Brain microvascular endothelial cell (primary cell): ENCODE measurements at regions not wholly inside any gene's neighbourhood (a gene's known extent, or its start where the extent isn't known, plus 50 kb on each side); places are given as distances from the start of the nearest gene placed in this dataset.

Source experiments
- DNase-seq: peaks from one replicate; pipeline ENCODE4 v3.0.0-alpha.2; 2020
- H3K27ac ChIP-seq: fragments of 250-450 bp; sonication (Bioruptor Pico); 2 replicates; pipeline ENCODE4 v1.5.1; 2020; ENCODE audit warnings: mild to moderate bottlenecking, moderate library complexity
- H3K27me3 ChIP-seq: fragments of 250-450 bp; sonication (Bioruptor Pico); replicated peaks from 2 replicates; pipeline ENCODE4 v1.5.1; 2020; ENCODE audit warnings: mild to moderate bottlenecking
- H3K36me3 ChIP-seq: fragments of 250-450 bp; sonication (Bioruptor Pico); replicated peaks from 2 replicates; pipeline ENCODE4 v1.5.1; 2020; ENCODE audit warnings: mild to moderate bottlenecking
- H3K4me3 ChIP-seq: 2 replicates; pipeline ENCODE4 v1.5.1; 2011; ENCODE audit warnings: low read depth, mild to moderate bottlenecking, control low read depth, low read length, moderate library complexity
- in situ Hi-C: cut with HindIII; loops from 2 replicates; pipeline ENCODE4 v1.10.0; 2017; ENCODE audit warnings: low sequenced_read_pairs, low pct_ligation_motif_present
- TF ChIP-seq, protein P1 (sequence below): IDR thresholded peaks from 2 replicates; pipeline ENCODE4 v1.5.1; 2011; ENCODE audit warnings: low read depth, mild to moderate bottlenecking, moderate library complexity, low read length, control low read depth, inconsistent platforms; ENCODE audit errors: missing control alignments

DNA sequence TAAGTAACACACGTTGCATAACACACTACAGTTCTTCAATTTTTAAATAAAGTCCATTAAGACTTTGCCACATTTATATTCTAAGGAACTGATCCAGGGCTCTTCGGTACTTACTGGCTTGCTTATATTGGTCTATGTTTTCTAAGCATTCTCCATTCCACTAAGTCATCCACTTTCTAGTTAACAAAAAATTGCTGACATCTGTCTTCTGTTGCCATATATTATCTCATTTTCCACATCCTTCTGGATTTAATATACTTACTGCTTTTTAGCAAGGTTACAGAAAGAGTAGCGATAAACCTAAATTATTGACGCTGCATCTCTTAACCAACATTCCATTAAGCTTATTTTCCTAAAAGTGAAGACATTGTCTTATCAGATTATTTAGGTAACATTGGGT lies 238.4 kb upstream of the LRIG3 start:
- TF ChIP-seq, protein P1, sequence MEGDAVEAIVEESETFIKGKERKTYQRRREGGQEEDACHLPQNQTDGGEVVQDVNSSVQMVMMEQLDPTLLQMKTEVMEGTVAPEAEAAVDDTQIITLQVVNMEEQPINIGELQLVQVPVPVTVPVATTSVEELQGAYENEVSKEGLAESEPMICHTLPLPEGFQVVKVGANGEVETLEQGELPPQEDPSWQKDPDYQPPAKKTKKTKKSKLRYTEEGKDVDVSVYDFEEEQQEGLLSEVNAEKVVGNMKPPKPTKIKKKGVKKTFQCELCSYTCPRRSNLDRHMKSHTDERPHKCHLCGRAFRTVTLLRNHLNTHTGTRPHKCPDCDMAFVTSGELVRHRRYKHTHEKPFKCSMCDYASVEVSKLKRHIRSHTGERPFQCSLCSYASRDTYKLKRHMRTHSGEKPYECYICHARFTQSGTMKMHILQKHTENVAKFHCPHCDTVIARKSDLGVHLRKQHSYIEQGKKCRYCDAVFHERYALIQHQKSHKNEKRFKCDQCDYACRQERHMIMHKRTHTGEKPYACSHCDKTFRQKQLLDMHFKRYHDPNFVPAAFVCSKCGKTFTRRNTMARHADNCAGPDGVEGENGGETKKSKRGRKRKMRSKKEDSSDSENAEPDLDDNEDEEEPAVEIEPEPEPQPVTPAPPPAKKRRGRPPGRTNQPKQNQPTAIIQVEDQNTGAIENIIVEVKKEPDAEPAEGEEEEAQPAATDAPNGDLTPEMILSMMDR, result no peak

DNA sequence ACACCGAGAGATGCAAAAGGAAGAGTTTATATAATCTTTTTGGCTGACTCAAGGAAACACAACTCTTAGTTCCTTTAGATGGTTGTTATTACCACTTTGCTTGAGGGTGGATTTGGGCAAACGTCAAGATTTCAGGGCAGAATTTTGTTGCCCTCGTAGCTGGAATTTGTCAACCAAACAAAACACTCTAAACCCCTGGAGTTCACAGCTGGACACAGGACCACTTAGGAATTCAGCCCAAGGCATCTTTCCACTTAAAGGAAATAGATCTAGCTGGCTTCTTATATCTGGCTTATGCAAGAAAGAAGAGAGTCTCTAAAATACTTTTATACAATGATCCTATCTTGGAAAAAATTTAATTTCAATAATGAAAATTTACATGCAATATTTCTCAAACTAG lies 237.8 kb upstream of the LRIG3 start:
- in situ Hi-C loops, result no loop called here

More for the DNA sequence above, 238.4 kb upstream of the LRIG3 start:
- Histone ChIP-seq H3K36me3 (no peaks in the 10 kb centered on the region), H3K4me3 (no peak overlapping the region), H3K27me3 (no peaks in the 10 kb centered on the region), H3K27ac (no peak overlapping the region)
- no peak for DNase-seq
- in situ Hi-C loops, result no loop called here

DNA sequence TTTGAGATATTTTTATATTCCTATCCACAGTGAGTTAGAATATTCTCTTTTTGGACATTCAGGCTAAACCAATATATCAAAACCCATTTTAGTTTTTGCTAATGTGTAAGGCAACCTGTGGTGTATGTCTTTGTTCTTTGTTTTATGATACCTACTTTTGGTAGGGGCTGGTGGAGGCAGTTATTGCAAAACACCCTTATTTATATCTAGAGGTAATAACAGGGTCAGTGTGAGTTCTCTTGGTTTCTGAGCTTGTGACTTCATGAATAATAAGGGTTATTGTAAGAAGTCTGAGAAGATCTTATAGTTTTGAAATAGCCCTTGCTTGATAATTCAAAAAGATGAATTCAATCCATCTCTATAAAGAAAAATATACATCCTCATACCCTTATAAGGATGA lies 235.1 kb upstream of the LRIG3 start:
- in situ Hi-C loops, result no loop called here
- H3K36me3 ChIP-seq, result no peaks in the 10 kb centered on the region
- TF ChIP-seq, protein P1, result no peak
- H3K27me3 ChIP-seq, result no peaks in the 10 kb centered on the region
- no peak overlapping the region for H3K4me3 ChIP-seq
- no peak overlapping the region for H3K27ac ChIP-seq
- no peak for DNase-seq

More for the DNA sequence above, 237.8 kb upstream of the LRIG3 start:
- H3K36me3 ChIP-seq, result no peaks in the 10 kb centered on the region
- TF ChIP-seq, protein P1, result no peak
- DNase-seq, result no peak
- H3K4me3 ChIP-seq, result no peak overlapping the region
- no peaks in the 10 kb centered on the region for H3K27me3 ChIP-seq
- H3K27ac ChIP-seq, result no peak overlapping the region

DNA sequence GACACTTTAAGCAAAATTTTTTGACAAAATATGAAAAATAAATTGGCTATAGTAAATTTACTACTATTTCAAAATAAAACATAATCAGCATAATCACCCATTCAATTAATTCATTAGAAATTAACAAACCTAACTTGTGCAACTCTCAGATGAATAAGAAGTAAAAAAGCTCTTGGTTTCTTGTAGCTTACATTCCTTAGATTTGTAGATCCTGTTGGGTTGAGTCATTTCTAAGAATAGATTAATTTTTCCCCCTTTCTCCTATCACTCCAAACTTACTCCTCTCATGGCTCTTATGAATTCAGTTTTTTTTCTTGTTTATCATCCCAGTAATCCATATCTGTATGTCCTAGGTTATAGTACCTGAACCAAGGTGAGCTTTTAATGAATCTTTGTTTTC lies 230.9 kb upstream of the LRIG3 start:
- H3K27ac ChIP-seq, result no peak overlapping the region
- no peaks in the 10 kb centered on the region for H3K36me3 ChIP-seq
- no peak for DNase-seq
- H3K4me3 ChIP-seq, result no peak overlapping the region
- in situ Hi-C loops, result no loop called here
- no peaks in the 10 kb centered on the region for H3K27me3 ChIP-seq
- TF ChIP-seq, protein P1, result no peak

DNA sequence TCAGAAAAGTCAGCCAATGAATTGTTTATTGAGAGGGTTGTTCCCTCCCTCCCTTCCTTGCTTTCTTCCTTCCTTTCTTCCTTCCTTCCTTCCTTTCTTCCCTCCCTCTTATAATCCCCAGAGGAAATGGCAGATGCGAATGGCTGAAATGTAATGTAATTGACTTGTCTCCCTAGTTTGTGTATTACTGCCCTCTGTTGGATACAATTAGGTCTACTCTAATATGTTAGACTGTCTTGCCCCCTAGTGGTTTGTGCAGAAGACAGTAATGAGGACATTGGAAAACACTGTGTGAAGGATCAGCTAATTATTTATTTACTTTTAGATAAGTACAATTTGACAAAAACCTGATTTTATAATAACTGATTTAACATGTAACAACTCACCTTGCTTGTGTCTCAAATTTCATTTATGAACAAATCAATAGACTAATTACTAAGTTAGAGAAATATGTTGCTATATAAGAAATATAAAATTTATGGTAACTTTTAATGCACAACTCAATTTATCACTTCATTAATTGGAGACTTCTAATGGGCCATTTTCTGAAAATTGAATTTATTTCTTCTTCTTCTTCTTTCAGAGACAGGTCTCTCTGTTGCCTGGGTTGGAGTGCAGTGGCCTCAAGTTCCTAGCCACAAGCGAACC lies 229.8 kb upstream of the LRIG3 start:
- H3K4me3 ChIP-seq, result no peak overlapping the region
- TF ChIP-seq, protein P1, result peak; percentile 81
- no peaks in the 10 kb centered on the region for H3K27me3 ChIP-seq
- in situ Hi-C loops, result no loop called here
- no peak for DNase-seq
- no peak overlapping the region for H3K27ac ChIP-seq
- no peaks in the 10 kb centered on the region for H3K36me3 ChIP-seq

DNA sequence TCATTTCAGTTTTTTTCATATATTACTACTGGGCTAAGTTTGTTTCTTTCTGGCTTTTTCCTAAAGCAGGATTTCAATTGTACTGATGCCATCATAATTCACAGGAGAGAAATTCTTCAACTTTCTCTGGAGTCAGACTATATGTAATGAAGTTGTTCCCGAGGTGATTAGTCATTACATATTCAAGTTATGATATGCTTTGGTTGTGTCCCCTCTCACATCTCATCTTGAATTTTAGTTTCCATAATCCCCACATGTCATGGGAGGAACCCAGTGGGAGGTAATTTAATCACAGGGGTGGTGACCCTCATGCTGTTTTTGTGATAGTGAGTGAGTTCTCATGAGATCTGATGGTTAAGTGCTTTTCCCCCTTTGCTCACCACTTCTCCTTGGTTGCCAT lies 227.5 kb upstream of the LRIG3 start:
- Histone ChIP-seq H3K27ac (no peak overlapping the region), H3K36me3 (no peaks in the 10 kb centered on the region), H3K27me3 (no peaks in the 10 kb centered on the region), H3K4me3 (no peak overlapping the region)
- DNase-seq, result peak; percentile 40
- in situ Hi-C loops, result no loop called here
- TF ChIP-seq, protein P1, result no peak
